NT2/D1 (cell line): ENCODE measurements at regions not wholly inside any gene's neighbourhood (a gene's known extent, or its start where the extent isn't known, plus 50 kb on each side); places are given as distances from the start of the nearest gene placed in this dataset.

Experiments
- SUZ12 ChIP-seq: IDR thresholded peaks from 2 replicates; pipeline ENCODE4 v1.6.1; 2011; ENCODE audit not compliant: insufficient read length, insufficient read depth; ENCODE audit errors: extremely low read depth
- YY1 ChIP-seq: IDR thresholded peaks from 2 replicates; pipeline ENCODE4 v1.6.1; 2011; ENCODE audit not compliant: insufficient read length, insufficient read depth
- ZNF274 ChIP-seq: IDR thresholded peaks from 2 replicates; pipeline ENCODE4 v1.6.1; 2011; ENCODE audit warnings: mild to moderate bottlenecking, low read depth, low read length

- TF ChIP-seq SUZ12 (no peak), YY1 (no peak), ZNF274 (no peak)
These were observed 755.5 kb downstream of the GLUD2 start for GRCh38 chrX:121802881-121803412.
